ENCODE measurements at regions not wholly inside any gene's neighbourhood (a gene's known extent, or its start where the extent isn't known, plus 50 kb on each side); places are given as distances from the start of the nearest gene placed in this dataset.
"Not testable (repeated sequence)": the region's sequence is repeated elsewhere in the genome, so short reads cannot be mapped to it uniquely, and the experiment has no call there.

DNA sequence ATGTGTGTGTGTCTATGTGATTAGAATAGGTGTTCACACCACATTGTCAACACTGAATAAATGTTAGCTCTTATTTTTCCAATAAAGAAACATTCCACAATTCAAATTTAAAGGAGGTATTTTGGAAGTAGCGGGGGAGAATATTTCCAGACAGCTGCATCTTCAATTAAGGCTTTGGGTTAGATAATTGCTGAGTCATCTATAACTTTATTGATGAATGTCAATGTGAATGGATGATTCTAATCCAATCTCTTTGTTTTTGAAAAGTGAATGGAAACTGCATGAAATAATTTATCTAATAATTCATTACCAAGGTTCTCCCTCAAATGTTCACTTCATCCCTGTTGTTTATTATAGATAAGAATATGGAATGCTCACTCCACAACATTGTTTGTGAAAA is 625.2 kb downstream of the IRS1 start:
- no peaks in the 10 kb centered on the region for H3K4me1 Mint-ChIP-seq (ENCODE audit: low read depth)
- no peak overlapping the region for H3K27ac Mint-ChIP-seq
- H3K27me3 Mint-ChIP-seq = peaks cover 23% of the 10 kb centered on the region
- no peak for DNase-seq
- peaks cover 15% of the 10 kb centered on the region for H3K9me3 Mint-ChIP-seq
- H3K36me3 Mint-ChIP-seq (ENCODE audit: low read depth) = no peaks in the 10 kb centered on the region
- no peak overlapping the region for H3K4me3 Mint-ChIP-seq

DNA sequence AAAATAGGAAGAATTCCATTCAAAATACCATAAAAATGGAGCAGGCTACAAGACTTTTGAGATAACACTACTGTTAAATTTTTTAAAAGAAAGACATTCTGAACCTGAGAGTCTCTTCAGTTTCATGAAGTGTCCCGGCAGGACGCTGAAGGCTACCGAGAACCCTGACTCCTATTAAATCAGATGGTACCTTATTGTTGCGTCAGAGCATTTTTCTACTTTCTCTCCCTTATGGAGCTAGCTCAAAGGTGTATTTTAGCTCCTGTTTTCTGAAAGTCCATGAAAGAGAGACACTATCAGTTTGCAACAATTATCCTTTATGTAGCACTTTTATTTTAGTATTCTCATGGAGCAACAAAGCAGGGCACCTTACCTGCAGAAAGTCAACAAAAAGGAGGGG is 626.7 kb downstream of the IRS1 start:
- no peak overlapping the region for H3K27ac Mint-ChIP-seq
- no peaks in the 10 kb centered on the region for H3K4me1 Mint-ChIP-seq (ENCODE audit: low read depth)
- H3K36me3 Mint-ChIP-seq (ENCODE audit: low read depth) = no peaks in the 10 kb centered on the region
- peaks cover 18% of the 10 kb centered on the region for H3K27me3 Mint-ChIP-seq
- no peak overlapping the region for H3K4me3 Mint-ChIP-seq
- DNase-seq = no peak
- H3K9me3 Mint-ChIP-seq = peaks cover 6% of the 10 kb centered on the region

DNA sequence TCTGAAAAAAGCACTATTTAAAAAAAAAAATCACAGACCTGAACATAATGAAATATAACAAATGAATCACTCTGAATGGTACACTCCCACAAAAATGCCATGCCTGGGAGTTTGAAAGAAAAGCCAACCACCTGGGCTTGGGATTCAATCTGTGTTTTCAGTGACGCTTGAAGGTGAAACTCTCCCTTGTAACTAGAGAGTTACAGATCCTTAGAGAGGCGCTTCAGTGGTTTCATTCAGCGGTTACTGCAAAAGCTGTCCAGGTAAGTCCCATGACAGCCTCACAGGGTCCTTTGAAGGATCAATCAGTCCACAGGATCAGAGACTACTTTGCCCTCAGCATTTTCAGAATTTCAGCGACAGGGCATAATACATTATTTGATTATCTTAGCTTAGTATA is 627.3 kb downstream of the IRS1 start:
- Mint-ChIP-seq H3K27ac (no peak overlapping the region), H3K27me3 (peaks cover 18% of the 10 kb centered on the region), H3K9me3 (peaks cover 6% of the 10 kb centered on the region), H3K4me1 (ENCODE audit: low read depth) (no peaks in the 10 kb centered on the region), H3K36me3 (ENCODE audit: low read depth) (no peaks in the 10 kb centered on the region), H3K4me3 (no peak overlapping the region)
- no peak for DNase-seq

DNA sequence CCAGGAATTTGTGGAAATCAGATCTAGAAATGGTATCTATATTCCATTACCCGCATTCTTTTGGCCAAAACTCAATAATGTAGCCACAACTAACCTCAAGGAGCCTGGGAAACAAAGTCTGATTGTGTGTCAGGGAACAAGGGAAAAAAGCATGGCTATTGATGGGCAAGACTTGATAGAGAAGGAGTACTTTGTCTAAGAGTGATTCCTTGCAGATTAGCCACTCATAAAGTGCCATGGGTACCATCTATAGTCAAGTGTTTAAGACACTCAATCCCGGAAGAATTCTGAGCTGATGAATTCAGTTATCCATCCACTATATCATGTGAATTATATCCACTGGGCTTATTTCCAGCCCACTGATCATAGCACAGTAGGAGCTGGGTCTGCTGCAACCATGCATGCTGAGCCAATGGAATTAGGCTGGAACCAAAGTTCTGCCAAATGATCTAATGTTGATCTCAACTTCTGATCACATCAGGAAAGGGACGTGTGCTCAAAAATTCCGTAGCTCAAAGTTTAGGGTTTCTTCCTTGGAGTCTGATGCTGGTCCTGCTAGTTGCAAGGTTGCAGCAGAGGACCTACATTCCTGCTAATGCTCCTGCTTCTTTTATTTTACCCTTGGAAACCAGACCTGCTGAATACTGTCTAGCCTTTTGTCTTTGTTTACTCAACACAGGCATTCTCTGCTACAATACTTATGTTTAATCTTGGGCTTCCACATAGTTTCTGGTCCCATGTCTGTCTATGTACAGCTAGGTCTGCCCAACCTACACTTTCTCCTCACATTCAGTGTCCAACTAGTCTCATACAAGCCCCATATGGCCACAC is 629.7 kb downstream of the IRS1 start:
- no peaks in the 10 kb centered on the region for H3K9me3 Mint-ChIP-seq
- no peak overlapping the region for H3K4me3 Mint-ChIP-seq
- no peak for DNase-seq
- H3K4me1 Mint-ChIP-seq (ENCODE audit: low read depth) = no peaks in the 10 kb centered on the region
- no peak overlapping the region for H3K27ac Mint-ChIP-seq
- H3K36me3 Mint-ChIP-seq (ENCODE audit: low read depth) = no peaks in the 10 kb centered on the region
- H3K27me3 Mint-ChIP-seq = peaks cover 10% of the 10 kb centered on the region

DNA sequence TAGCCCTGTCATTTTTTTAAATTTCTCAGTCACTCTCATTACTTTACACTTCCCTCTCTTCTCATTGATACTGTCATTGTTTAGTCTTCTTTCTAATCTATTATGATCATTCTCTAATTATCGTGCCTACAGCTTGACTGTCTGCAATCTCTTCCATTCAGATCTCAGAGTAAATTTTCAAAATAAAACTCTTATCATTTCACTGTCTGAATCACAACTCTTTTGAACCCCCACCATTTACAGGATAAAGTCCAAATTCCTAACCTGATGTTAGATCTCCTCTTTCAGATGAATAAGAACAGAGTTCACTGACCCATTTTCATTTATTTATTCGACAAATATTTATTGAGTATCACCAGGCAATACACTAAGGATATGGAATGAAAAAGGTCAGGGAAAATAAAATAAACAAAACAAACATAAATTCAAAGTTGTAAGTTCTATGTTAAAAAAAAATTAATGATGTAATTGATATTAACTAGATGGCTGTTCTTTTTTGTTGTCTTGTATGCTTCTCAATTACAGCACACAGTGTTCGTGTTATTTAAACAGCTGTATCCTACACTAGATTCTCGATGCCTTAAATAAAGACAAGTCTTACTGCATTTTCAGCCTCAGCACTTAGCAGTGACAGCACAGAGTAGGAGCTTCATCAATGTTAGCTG is 631.0 kb downstream of the IRS1 start:
- no peak overlapping the region for H3K4me3 Mint-ChIP-seq
- H3K36me3 Mint-ChIP-seq (ENCODE audit: low read depth) = no peaks in the 10 kb centered on the region
- DNase-seq = no peak
- no peaks in the 10 kb centered on the region for H3K9me3 Mint-ChIP-seq
- H3K4me1 Mint-ChIP-seq (ENCODE audit: low read depth) = no peaks in the 10 kb centered on the region
- no peak overlapping the region for H3K27ac Mint-ChIP-seq
- H3K27me3 Mint-ChIP-seq = peaks cover 10% of the 10 kb centered on the region

DNA sequence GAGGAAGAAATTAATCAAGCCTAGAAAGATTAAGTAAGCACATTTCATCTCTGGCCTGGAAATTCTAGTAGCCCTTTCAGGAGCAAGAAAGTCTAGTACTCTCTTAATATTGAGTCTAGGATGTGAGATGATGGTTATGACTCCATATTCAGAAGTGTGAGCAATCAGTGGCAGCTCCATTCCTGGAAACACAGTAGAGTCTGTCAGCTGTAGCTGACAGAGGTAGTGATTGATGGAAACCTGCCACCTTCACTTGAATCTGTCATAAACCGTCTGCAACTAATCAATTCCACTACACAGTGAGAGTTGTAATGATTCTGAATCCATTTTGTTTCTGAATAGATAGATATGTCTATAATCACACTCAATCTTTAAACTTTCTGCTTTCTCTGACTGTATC is 635.1 kb downstream of the IRS1 start:
- no peaks in the 10 kb centered on the region for H3K36me3 Mint-ChIP-seq (ENCODE audit: low read depth)
- H3K4me3 Mint-ChIP-seq = no peak overlapping the region
- H3K4me1 Mint-ChIP-seq (ENCODE audit: low read depth) = no peaks in the 10 kb centered on the region
- no peak for DNase-seq
- no peak overlapping the region for H3K27ac Mint-ChIP-seq
- H3K27me3 Mint-ChIP-seq = no peaks in the 10 kb centered on the region
- peaks cover 3% of the 10 kb centered on the region for H3K9me3 Mint-ChIP-seq

DNA sequence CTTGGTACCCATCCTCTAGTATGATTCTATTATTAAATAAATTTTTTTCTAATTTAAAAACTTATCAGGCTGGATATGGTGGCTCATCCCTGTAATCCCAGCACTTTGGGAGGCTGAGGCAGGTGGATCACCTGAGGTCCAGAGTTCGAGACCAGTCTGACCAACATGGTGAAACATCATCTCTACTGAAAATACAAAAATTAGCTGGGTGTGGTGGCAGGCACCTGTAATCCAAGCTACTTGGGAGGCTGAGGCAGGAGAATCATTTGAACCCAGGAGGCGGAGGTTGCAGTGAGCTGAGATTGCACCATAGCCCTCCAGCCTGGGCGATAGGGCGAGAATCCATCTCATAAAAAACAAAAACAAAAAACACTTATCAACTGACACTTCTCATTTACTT is 639.0 kb downstream of the IRS1 start:
- H3K27ac Mint-ChIP-seq = not testable (repeated sequence)

DNA sequence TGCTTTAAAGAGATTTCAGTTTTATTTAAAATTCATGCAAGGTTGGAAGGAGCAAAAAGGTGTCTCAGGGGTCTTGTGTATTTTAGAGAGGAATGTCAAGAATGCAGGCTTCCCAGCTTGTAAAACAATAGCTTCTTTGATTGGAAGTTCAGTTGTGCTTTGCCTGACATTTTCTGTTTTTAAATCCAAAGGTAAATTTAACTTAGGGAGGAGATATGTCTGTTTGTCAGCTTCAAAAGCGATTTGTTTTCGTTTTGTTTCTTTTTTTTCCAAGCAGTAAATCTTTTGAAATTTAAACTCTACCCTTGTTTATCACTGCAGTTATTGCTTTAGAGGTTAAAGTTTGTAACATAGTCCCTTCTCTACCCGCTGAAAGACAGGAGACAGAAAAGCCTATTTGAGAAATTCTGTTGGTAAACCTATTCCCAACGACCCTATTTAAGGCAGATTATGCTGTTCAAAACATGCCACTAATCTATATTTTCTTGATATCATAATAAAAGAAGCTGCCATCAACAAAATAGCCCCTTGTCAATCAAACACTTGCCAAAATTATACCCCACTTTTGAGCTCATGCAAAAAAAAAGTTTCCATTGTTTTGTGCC is 639.6 kb downstream of the IRS1 start:
- DNase-seq = no peak
- H3K27me3 Mint-ChIP-seq = peaks cover 32% of the 10 kb centered on the region
- H3K36me3 Mint-ChIP-seq (ENCODE audit: low read depth) = no peaks in the 10 kb centered on the region
- no peaks in the 10 kb centered on the region for H3K4me1 Mint-ChIP-seq (ENCODE audit: low read depth)
- no peak overlapping the region for H3K27ac Mint-ChIP-seq
- H3K9me3 Mint-ChIP-seq = peaks cover 3% of the 10 kb centered on the region
- no peak overlapping the region for H3K4me3 Mint-ChIP-seq

More for the DNA sequence above, 639.0 kb downstream of the IRS1 start:
- peaks cover 25% of the 10 kb centered on the region for H3K27me3 Mint-ChIP-seq
- not testable (repeated sequence) for H3K4me1 Mint-ChIP-seq (ENCODE audit: low read depth); H3K9me3 Mint-ChIP-seq; H3K4me3 Mint-ChIP-seq; H3K36me3 Mint-ChIP-seq (ENCODE audit: low read depth); DNase-seq

DNA sequence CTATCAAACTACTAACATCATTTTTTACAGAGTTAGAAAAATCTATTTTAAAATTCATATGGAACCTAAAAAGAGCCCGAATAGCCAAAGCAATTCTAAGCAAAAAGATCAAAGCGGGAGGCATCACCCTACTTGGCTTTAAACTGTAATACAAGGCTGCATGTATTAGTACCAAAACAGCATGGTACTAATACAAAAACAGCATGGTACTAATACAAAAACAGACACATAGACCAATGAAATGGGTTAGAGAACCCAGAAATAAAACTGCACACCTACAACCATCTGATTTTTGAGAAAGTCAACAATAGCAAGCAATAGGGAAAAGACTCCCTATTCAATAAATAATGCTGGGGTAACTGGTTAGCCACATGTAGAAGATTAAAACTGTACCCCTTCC is 640.7 kb downstream of the IRS1 start:
- no peaks in the 10 kb centered on the region for H3K36me3 Mint-ChIP-seq (ENCODE audit: low read depth)

DNA sequence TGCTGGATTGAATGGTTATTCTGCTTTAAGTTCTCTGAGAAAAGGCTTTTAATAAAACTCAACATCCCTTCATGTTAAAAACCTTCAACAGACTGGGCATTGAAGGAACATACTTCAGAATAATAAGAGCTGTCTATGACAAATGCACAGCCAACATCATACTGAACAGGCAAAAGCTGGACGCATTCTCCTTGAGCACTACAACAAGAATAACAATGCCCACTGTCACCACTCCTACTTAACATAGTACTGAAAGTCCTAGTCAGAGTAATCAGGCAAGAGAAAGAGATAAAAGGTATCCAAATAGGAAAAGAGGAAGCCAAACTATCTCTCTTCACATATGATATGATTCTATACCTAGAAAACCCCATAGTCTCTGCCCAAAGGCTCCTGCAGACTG is 641.4 kb downstream of the IRS1 start:
- DNase-seq = no peak
- H3K9me3 Mint-ChIP-seq = peaks cover 3% of the 10 kb centered on the region
- peaks cover 32% of the 10 kb centered on the region for H3K27me3 Mint-ChIP-seq
- H3K4me3 Mint-ChIP-seq = no peak overlapping the region
- no peaks in the 10 kb centered on the region for H3K4me1 Mint-ChIP-seq (ENCODE audit: low read depth)
- H3K27ac Mint-ChIP-seq = no peak overlapping the region
- no peaks in the 10 kb centered on the region for H3K36me3 Mint-ChIP-seq (ENCODE audit: low read depth)

More for the DNA sequence above, 640.7 kb downstream of the IRS1 start:
- Mint-ChIP-seq H3K9me3 (peaks cover 3% of the 10 kb centered on the region), H3K4me3 (no peak overlapping the region), H3K27me3 (peaks cover 32% of the 10 kb centered on the region), H3K27ac (no peak overlapping the region), H3K4me1 (ENCODE audit: low read depth) (no peaks in the 10 kb centered on the region)
- no peak for DNase-seq

DNA sequence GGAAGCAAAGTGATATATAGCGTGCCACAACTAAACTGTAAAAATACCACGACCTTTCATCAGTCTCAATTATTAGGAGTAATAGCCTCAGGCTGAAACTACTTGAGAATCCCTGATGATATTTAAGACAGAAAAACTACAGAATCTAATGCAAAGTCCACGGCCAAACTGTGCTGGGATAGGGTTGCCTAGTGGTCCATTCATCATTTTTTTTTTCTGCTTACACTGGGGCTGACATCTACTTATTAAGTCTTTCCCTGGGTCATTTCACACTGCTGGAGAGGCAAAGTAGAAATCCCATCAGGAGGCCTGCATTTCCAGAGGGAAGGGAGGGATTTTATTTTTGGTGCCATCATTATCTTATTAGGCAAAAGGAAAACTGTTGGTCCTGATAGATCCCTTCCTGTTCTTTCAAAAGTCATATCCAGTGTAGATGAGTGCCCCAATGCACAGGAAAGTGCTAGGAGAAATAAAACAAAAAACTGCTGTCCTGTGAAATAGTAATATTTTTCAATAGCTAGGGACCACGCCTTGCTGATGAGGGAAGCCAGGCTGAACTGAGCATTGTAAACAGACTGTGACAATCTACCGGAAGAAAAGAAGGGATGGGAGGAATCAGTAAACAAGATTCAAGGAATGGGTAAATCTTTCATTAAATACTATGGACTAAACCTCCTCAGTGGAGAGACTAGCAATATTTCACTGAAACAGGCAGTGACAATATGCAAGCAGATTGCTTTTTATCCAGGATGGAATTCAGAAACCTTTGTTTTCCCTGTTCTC is 644.3 kb downstream of the IRS1 start:
- H3K9me3 Mint-ChIP-seq = no peaks in the 10 kb centered on the region
- no peaks in the 10 kb centered on the region for H3K36me3 Mint-ChIP-seq (ENCODE audit: low read depth)
- no peak overlapping the region for H3K27ac Mint-ChIP-seq
- H3K4me3 Mint-ChIP-seq = no peak overlapping the region
- no peaks in the 10 kb centered on the region for H3K4me1 Mint-ChIP-seq (ENCODE audit: low read depth)
- H3K27me3 Mint-ChIP-seq = peaks cover 32% of the 10 kb centered on the region
- no peak for DNase-seq

DNA sequence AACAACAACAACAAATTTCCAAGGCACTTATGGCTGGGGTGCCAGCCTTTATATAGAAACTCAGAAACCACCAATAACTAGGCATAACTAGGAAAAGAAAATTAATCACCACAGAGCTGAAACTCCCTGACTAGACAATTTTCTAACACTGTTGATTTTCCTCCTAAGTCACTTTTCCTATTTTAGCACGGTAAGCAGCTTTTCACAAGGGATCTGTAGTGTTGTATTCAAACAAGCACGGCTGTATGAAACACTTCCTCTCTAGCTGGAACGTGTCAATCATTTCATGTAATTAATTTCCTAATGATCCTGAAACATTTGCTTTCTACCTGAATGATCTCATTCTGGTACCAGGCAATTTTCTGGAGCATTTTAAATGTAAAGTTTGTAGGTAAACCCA is 645.0 kb downstream of the IRS1 start:
- Mint-ChIP-seq H3K4me1 (ENCODE audit: low read depth) (no peaks in the 10 kb centered on the region), H3K9me3 (no peaks in the 10 kb centered on the region), H3K27ac (no peak overlapping the region), H3K4me3 (no peak overlapping the region), H3K36me3 (ENCODE audit: low read depth) (no peaks in the 10 kb centered on the region), H3K27me3 (peaks cover 32% of the 10 kb centered on the region)
- no peak for DNase-seq

DNA sequence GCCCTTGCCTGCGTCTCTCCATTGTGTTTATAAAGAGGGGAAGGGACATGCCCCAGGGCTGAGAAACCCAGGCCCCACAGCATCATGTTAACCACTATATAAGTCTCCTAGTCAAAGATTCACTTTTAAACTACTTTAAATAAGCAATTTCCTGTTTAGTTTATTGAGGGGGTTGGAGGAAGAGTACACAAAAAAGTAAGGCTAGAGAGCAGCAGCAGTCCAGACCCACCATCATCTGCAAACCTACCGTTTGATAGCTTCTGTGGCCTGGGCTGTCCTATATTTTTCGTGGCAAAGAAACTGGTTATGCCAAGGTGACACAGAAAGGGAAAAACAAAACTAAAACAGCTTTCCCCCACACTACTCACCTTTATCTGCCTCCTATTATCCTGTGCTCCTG is 646.1 kb downstream of the IRS1 start:
- no peaks in the 10 kb centered on the region for H3K4me1 Mint-ChIP-seq (ENCODE audit: low read depth)
- no peak overlapping the region for H3K4me3 Mint-ChIP-seq
- H3K36me3 Mint-ChIP-seq (ENCODE audit: low read depth) = no peaks in the 10 kb centered on the region
- DNase-seq = no peak
- H3K9me3 Mint-ChIP-seq = no peaks in the 10 kb centered on the region
- H3K27me3 Mint-ChIP-seq = peaks cover 27% of the 10 kb centered on the region
- no peak overlapping the region for H3K27ac Mint-ChIP-seq

DNA sequence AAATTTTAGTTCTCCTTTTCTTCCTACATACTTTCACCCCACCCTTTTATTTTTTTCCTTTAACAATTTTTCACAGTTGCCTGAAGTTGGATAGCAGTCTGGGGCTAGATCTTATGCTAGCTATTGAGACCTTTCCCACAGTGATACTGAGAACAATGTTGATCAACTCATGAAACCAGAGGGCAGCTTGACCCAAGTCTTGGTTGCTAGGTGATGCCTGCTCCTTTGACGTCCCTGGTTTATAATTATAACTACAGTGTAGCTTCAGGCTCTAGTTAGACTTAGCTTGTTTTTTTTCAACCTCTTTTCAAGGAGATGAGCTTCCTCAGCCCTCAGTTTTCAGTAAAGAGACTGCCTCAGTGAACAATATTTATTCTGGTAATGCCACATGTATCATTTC is 648.5 kb downstream of the IRS1 start:
- no peaks in the 10 kb centered on the region for H3K9me3 Mint-ChIP-seq
- no peaks in the 10 kb centered on the region for H3K4me1 Mint-ChIP-seq (ENCODE audit: low read depth)
- no peak overlapping the region for H3K4me3 Mint-ChIP-seq
- no peaks in the 10 kb centered on the region for H3K36me3 Mint-ChIP-seq (ENCODE audit: low read depth)
- no peak overlapping the region for H3K27ac Mint-ChIP-seq
- H3K27me3 Mint-ChIP-seq = peaks cover 8% of the 10 kb centered on the region
- no peak for DNase-seq

Measured in activated T-cell treated with anti-CD3 and anti-CD28 coated beads, Interleukin-2, amount 50 U/mL, for 24 hours (primary cell).